Hepatocyte (in vitro differentiated cells): ENCODE measurements at regions not wholly inside any gene's neighbourhood (a gene's known extent, or its start where the extent isn't known, plus 50 kb on each side); places are given as distances from the start of the nearest gene placed in this dataset.
"Not testable (repeated sequence)": the region's sequence is repeated elsewhere in the genome, so short reads cannot be mapped to it uniquely, and the experiment has no call there.

Experiments
- DNase-seq: peaks from one replicate; pipeline ENCODE4 v3.0.0-alpha.2; 2016; ENCODE audit warnings: low spot score
- H2AFZ ChIP-seq: fragments of 200-600 bp; sonication (generic); 2 replicates; pipeline ENCODE4 v1.6.0; 2016; ENCODE audit warnings: antibody characterized with exemption, mild to moderate bottlenecking
- H3K27ac ChIP-seq: fragments of 200-600 bp; sonication (generic); 2 replicates; pipeline ENCODE4 v1.5.1; 2016; ENCODE audit warnings: mild to moderate bottlenecking
- H3K27me3 ChIP-seq: fragments of 200-600 bp; sonication (generic); 2 replicates; pipeline ENCODE4 v1.6.1; 2016
- H3K36me3 ChIP-seq: fragments of 200-600 bp; sonication (generic); replicated peaks from 2 replicates; pipeline ENCODE4 v1.5.1; 2016; ENCODE audit warnings: low read depth; ENCODE audit not compliant: insufficient read depth
- H3K4me1 ChIP-seq: fragments of 200-600 bp; sonication (generic); 2 replicates; pipeline ENCODE4 v1.5.1; 2016; ENCODE audit warnings: mild to moderate bottlenecking, moderate library complexity; ENCODE audit not compliant: insufficient read depth
- H3K4me2 ChIP-seq: fragments of 200-600 bp; sonication (generic); 2 replicates; pipeline ENCODE4 v1.6.0; 2016
- H3K4me3 ChIP-seq: fragments of 200-600 bp; sonication (generic); 2 replicates; pipeline ENCODE4 v1.5.1; 2016; ENCODE audit warnings: mild to moderate bottlenecking
- H3K79me2 ChIP-seq: fragments of 200-600 bp; sonication (generic); 2 replicates; pipeline ENCODE4 v1.6.0; 2017; ENCODE audit warnings: mild to moderate bottlenecking
- H3K9me2 ChIP-seq: fragments of 200-600 bp; sonication (generic); replicated peaks from 2 replicates; pipeline ENCODE4 v1.6.0; 2017; ENCODE audit warnings: mild to moderate bottlenecking; ENCODE audit not compliant: insufficient read depth
- H3K9me3 ChIP-seq: fragments of 200-600 bp; sonication (generic); 2 replicates; pipeline ENCODE4 v1.5.1; 2016; ENCODE audit warnings: low read depth, mild to moderate bottlenecking
- H4K20me1 ChIP-seq: fragments of 200-600 bp; sonication (generic); 2 replicates; pipeline ENCODE4 v1.6.0; 2016; ENCODE audit warnings: mild to moderate bottlenecking; ENCODE audit not compliant: insufficient read depth, poor library complexity, severe bottlenecking
- CTCF ChIP-seq: fragments of 200-600 bp; sonication (generic); IDR thresholded peaks from 2 replicates; pipeline ENCODE4 v1.5.1; 2016; ENCODE audit warnings: antibody characterized with exemption, mild to moderate bottlenecking; ENCODE audit not compliant: poor library complexity
- EZH2 ChIP-seq: fragments of 200-600 bp; sonication (generic); IDR thresholded peaks from 2 replicates; pipeline ENCODE4 v1.6.1; 2016; ENCODE audit warnings: antibody characterized with exemption, mild to moderate bottlenecking, borderline replicate concordance
- EZH2phosphoT487 ChIP-seq: fragments of 200-600 bp; sonication (generic); IDR thresholded peaks from one replicate; pipeline ENCODE4 v1.6.1; 2018; ENCODE audit warnings: antibody characterized with exemption, mild to moderate bottlenecking, low read depth, moderate library complexity; ENCODE audit not compliant: unreplicated experiment, severe bottlenecking
- WGBS: methylation state at CpG from one replicate; pipeline ENCODE4 v1.1.6; 2016; ENCODE audit warnings: low lambda C conversion rate; ENCODE audit errors: missing lambda C conversion rate; 5-methylcytosine and 5-hydroxymethylcytosine counted together

GRCh38 chr2:59167514-59167913 lies 926.4 kb upstream of the FANCL start:
- 42% methylated on average over 2 of the region's 2 CpGs for WGBS

GRCh38 chr2:59157908-59158307 lies 916.8 kb upstream of the FANCL start:
- not testable (repeated sequence) for H3K36me3 ChIP-seq, H3K27ac ChIP-seq, H3K9me2 ChIP-seq, DNase-seq, H3K79me2 ChIP-seq, H3K27me3 ChIP-seq, H4K20me1 ChIP-seq, H3K4me1 ChIP-seq, H3K4me3 ChIP-seq, H3K4me2 ChIP-seq, H3K9me3 ChIP-seq, H2AFZ ChIP-seq
- WGBS = 50% methylated on average over 1 of the region's 1 CpG

More at GRCh38 chr2:59167514-59167913, 926.4 kb upstream of the FANCL start:
- Histone ChIP-seq H3K36me3 (no peaks in the 10 kb centered on the region), H2AFZ (no peak overlapping the region), H3K79me2 (no peaks in the 10 kb centered on the region), H4K20me1 (no peaks in the 10 kb centered on the region), H3K4me2 (no peak overlapping the region), H3K4me3 (no peak overlapping the region), H3K27ac (no peak overlapping the region), H3K9me2 (no peaks in the 10 kb centered on the region), H3K9me3 (no peaks in the 10 kb centered on the region), H3K27me3 (no peaks in the 10 kb centered on the region), H3K4me1 (no peaks in the 10 kb centered on the region)
- no peak for TF ChIP-seq EZH2
- no peak for DNase-seq

GRCh38 chr2:59151805-59152204 lies 910.7 kb upstream of the FANCL start:
- H3K27ac ChIP-seq = no peak overlapping the region
- H4K20me1 ChIP-seq = no peaks in the 10 kb centered on the region
- no peaks in the 10 kb centered on the region for H3K9me3 ChIP-seq
- no peak overlapping the region for H3K4me2 ChIP-seq
- no peaks in the 10 kb centered on the region for H3K27me3 ChIP-seq
- no peak for DNase-seq
- H3K79me2 ChIP-seq = no peaks in the 10 kb centered on the region
- no peaks in the 10 kb centered on the region for H3K9me2 ChIP-seq
- no peaks in the 10 kb centered on the region for H3K4me1 ChIP-seq
- no peaks in the 10 kb centered on the region for H3K36me3 ChIP-seq
- TF ChIP-seq CTCF (no peak), EZH2phosphoT487 (no peak), EZH2 (no peak)
- 95% methylated on average over 3 of the region's 3 CpGs for WGBS
- no peak overlapping the region for H2AFZ ChIP-seq
- no peak overlapping the region for H3K4me3 ChIP-seq

GRCh38 chr2:59150217-59150849 lies 909.2 kb upstream of the FANCL start:
- Histone ChIP-seq H3K27me3 (no peaks in the 10 kb centered on the region), H2AFZ (no peak overlapping the region), H4K20me1 (no peaks in the 10 kb centered on the region), H3K9me3 (no peaks in the 10 kb centered on the region), H3K4me1 (no peaks in the 10 kb centered on the region), H3K4me2 (no peak overlapping the region), H3K79me2 (no peaks in the 10 kb centered on the region), H3K4me3 (no peak overlapping the region), H3K36me3 (no peaks in the 10 kb centered on the region), H3K27ac (no peak overlapping the region), H3K9me2 (no peaks in the 10 kb centered on the region)
- TF ChIP-seq EZH2 (no peak), CTCF (no peak), EZH2phosphoT487 (no peak)
- WGBS = 89% methylated on average over 1 of the region's 1 CpG
- DNase-seq = no peak
